ENCODE measurements at regions not wholly inside any gene's neighbourhood (a gene's known extent, or its start where the extent isn't known, plus 50 kb on each side); places are given as distances from the start of the nearest gene placed in this dataset.
"Not testable (repeated sequence)": the region's sequence is repeated elsewhere in the genome, so short reads cannot be mapped to it uniquely, and the experiment has no call there.

DNA sequence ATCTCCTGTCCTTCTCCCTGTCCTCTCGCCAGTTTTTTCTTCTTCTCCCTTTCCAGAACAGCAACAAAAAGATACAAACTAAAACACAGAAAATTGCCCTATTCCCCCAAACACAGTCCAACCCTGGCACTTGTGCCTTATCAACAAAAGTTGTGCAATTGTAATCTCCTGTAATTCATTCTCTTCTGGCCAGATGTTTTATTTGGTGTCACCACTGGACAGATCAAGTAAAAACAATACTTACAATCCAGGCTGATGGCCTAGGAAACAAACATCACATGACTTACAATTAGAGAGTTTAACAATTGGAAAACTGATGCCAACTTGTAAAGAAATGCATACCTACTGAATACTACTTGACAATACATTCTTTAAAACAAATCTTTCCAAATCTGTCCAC, 231.6 kb downstream of the ETV1 start:
- no peak overlapping the region for H3K27ac ChIP-seq
- TF ChIP-seq, protein P1, sequence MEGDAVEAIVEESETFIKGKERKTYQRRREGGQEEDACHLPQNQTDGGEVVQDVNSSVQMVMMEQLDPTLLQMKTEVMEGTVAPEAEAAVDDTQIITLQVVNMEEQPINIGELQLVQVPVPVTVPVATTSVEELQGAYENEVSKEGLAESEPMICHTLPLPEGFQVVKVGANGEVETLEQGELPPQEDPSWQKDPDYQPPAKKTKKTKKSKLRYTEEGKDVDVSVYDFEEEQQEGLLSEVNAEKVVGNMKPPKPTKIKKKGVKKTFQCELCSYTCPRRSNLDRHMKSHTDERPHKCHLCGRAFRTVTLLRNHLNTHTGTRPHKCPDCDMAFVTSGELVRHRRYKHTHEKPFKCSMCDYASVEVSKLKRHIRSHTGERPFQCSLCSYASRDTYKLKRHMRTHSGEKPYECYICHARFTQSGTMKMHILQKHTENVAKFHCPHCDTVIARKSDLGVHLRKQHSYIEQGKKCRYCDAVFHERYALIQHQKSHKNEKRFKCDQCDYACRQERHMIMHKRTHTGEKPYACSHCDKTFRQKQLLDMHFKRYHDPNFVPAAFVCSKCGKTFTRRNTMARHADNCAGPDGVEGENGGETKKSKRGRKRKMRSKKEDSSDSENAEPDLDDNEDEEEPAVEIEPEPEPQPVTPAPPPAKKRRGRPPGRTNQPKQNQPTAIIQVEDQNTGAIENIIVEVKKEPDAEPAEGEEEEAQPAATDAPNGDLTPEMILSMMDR (conservative IDR thresholded peaks at IDR 0.05; ENCODE audit: low read depth) = no peak
- POLR2A ChIA-PET (ENCODE audit: low non-redundant PET) = no interaction called here
- CTCF ChIA-PET = no interaction called here
- no peak for DNase-seq (ENCODE audit: low spot score)

DNA sequence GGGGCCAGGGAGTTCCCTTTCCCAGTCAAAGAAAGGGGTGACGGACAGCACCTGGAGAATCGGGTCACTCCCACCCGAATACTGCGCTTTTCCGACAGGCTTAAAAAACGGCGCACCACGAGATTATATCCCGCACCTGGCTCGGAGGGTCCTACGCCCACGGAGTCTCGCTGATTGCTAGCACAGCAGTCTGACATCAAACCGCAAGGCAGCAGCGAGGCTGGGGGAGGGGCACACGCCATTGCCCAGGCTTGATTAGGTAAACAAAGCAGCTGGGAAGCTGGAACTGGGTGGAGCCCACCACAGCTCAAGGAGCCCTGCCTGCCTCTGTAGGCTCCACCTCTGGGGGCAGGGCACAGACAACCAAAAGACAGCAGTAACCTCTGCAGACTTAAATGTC, 223.6 kb downstream of the ETV1 start:
- POLR2A ChIA-PET (ENCODE audit: low non-redundant PET); CTCF ChIA-PET; DNase-seq (ENCODE audit: low spot score); H3K27ac ChIP-seq: not testable (repeated sequence)

DNA sequence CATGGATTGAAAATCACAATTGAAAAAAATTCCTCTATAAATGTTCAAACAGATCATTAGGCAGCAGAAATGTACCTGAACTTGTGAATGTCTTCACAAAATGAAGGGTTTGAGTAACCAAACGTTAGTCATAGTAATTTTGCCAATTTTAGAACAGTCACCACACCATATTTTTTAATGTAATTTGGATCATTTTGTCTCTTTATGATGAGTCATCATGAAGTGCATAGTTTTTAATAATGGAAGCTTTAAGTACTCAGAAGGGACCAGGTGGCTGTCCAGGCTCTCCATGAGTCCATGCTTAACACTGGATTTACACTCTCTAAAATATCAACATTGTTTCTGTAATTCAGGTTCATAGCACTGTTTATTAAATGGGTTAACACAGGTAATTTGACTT, 219.2 kb downstream of the ETV1 start:
- peak; percentile 1 for DNase-seq (ENCODE audit: low spot score)
- CTCF ChIA-PET = no interaction called here
- POLR2A ChIA-PET (ENCODE audit: low non-redundant PET) = no interaction called here
- TF ChIP-seq, protein P1 (conservative IDR thresholded peaks at IDR 0.05; ENCODE audit: low read depth) = no peak
- no peak overlapping the region for H3K27ac ChIP-seq

DNA sequence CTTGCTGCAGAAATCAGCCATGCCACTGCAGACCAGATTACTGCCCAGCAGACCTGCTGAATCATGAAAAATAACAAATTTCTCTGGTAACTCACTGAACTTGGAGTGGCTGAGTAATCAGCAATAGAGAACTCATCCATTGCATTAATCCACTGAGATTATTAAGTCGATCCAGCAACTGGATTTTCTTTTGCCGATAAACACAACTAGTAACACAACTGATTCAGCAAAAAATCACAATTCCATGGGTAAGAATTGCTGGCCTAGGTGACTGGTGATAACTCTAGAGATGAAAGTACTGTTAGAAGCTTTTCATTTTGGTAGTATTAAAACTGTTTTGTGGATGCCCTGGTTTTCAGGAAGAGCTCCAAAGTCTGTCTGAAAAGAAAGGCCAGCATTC, 214.5 kb downstream of the ETV1 start:
- ChIA-PET CTCF (no interaction called here), POLR2A (ENCODE audit: low non-redundant PET) (no interaction called here)
- TF ChIP-seq, protein P1 (conservative IDR thresholded peaks at IDR 0.05; ENCODE audit: low read depth) = no peak
- H3K27ac ChIP-seq = no peak overlapping the region
- no peak for DNase-seq (ENCODE audit: low spot score)

DNA sequence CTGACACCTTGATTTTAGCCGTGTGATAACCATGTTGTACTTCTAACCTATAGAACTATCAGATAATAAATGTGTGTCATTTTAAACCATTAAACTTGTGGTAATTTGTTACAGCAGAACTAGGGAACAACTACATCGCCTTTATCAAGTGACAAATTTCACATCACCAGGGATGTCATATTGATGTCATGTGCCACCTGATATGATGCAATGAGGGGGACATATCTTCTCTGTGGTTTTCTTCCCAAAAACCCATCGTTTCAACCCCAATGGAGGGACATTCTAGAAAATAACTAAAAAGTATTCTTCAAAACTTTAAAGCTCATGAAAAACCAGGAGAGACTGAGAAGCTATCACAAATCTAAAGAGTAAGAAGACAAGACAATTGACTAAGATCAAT, 212.2 kb downstream of the ETV1 start:
- DNase-seq (ENCODE audit: low spot score) = no peak
- ChIA-PET POLR2A (ENCODE audit: low non-redundant PET) (no interaction called here), CTCF (no interaction called here)
- H3K27ac ChIP-seq = no peak overlapping the region
- TF ChIP-seq, protein P1 (conservative IDR thresholded peaks at IDR 0.05; ENCODE audit: low read depth) = no peak

DNA sequence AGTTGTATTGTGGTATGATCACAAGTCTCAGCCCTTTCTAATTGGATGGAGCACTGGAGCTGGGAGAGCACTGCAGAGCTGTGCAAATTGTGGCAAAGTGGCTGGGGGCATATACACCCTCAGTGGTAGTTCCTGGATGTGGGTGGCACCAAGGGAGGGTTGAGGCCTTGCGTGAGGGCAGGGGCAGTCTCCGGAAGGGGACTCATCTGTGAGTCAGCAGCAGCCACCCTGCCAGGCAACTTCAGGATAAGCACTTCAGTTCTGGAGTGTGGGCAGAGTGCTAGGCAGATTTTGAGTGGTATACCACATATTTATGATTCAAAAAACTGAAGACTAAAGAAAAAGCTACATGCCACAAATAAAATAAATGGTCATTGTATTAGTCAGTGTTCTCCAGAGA, 210.5 kb downstream of the ETV1 start:
- TF ChIP-seq, protein P1 (conservative IDR thresholded peaks at IDR 0.05; ENCODE audit: low read depth) = no peak
- ChIA-PET CTCF (interaction anchor here (0.7 kb wide), 1 partner anchor 902 kb away, joined by 3 read pairs; no protein-coding TSS in a partner anchor), POLR2A (ENCODE audit: low non-redundant PET) (no interaction called here)
- DNase-seq (ENCODE audit: low spot score) = peak; percentile 59
- peak overlapping the region; percentile 37; the same call in 1 of the 2 replicates for H3K27ac ChIP-seq

DNA sequence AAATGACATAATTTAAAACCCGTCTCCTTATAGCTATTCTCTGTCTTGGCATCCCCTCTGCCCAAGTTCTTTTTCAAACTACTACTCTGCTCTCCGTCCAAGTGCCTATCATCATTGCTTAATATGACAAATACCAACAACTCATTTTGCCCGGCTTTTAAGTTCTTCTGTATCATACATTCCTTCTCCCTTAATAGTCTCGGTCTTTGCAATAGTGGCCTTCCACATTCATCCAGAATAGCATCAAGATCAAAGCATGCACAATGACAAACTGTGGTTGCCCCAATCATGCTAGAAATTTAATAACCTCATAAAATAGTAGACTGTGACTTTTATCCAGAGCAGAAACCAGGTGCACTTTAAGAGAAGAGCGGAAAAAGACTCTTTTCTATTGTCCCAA, 198.9 kb downstream of the ETV1 start:
- ChIA-PET POLR2A (ENCODE audit: low non-redundant PET) (no interaction called here), CTCF (no interaction called here)
- DNase-seq (ENCODE audit: low spot score) = no peak
- TF ChIP-seq, protein P1 (conservative IDR thresholded peaks at IDR 0.05; ENCODE audit: low read depth) = no peak
- H3K27ac ChIP-seq = no peak overlapping the region

Measured in RWPE1 (cell line).